ENCODE measurements at regions not wholly inside any gene's neighbourhood (a gene's known extent, or its start where the extent isn't known, plus 50 kb on each side); places are given as distances from the start of the nearest gene placed in this dataset.

- Mint-ChIP-seq H3K27me3 (peaks cover 4% of the 10 kb centered on the region), H3K4me1 (peaks cover 19% of the 10 kb centered on the region), H3K27ac (no peak overlapping the region), H3K4me3 (no peak overlapping the region), H3K9me3 (no peaks in the 10 kb centered on the region), H3K36me3 (peaks cover 2% of the 10 kb centered on the region)
- no peak for DNase-seq (ENCODE audit: low spot score in 2 of 2)
- ATAC-seq (ENCODE audit: low read depth): no peak
Measured at GRCh38 chr20:39853636-39854035, 835.4 kb downstream of the MAFB start.

GRCh38 chr20:39853050-39853449 is 836.0 kb downstream of the MAFB start:
- DNase-seq (ENCODE audit: low spot score in 2 of 2) (no peak), ATAC-seq (ENCODE audit: low read depth) (no peak)
- Mint-ChIP-seq H3K36me3 (no peaks in the 10 kb centered on the region), H3K27me3 (peaks cover 2% of the 10 kb centered on the region), H3K4me1 (peaks cover 19% of the 10 kb centered on the region), H3K4me3 (no peak overlapping the region), H3K9me3 (no peaks in the 10 kb centered on the region), H3K27ac (no peak overlapping the region)

- no peak overlapping the region for H3K4me3 Mint-ChIP-seq
- no peaks in the 10 kb centered on the region for H3K9me3 Mint-ChIP-seq
- peaks cover 19% of the 10 kb centered on the region for H3K4me1 Mint-ChIP-seq
- no peak overlapping the region for H3K27ac Mint-ChIP-seq
- ATAC-seq (ENCODE audit: low read depth) (no peak), DNase-seq (ENCODE audit: low spot score in 2 of 2) (no peak)
- H3K36me3 Mint-ChIP-seq: no peaks in the 10 kb centered on the region
- peaks cover 2% of the 10 kb centered on the region for H3K27me3 Mint-ChIP-seq
Measured at GRCh38 chr20:39851459-39851858, 837.6 kb downstream of the MAFB start.

- ATAC-seq (ENCODE audit: low read depth) (no peak), DNase-seq (ENCODE audit: low spot score in 2 of 2) (no peak)
- no peaks in the 10 kb centered on the region for H3K9me3 Mint-ChIP-seq
- no peak overlapping the region for H3K4me3 Mint-ChIP-seq
- no peak overlapping the region for H3K27ac Mint-ChIP-seq
- H3K27me3 Mint-ChIP-seq: peaks cover 2% of the 10 kb centered on the region
- peaks cover 16% of the 10 kb centered on the region for H3K4me1 Mint-ChIP-seq
- no peaks in the 10 kb centered on the region for H3K36me3 Mint-ChIP-seq
Measured at GRCh38 chr20:39850821-39851330, 838.2 kb downstream of the MAFB start.

- DNase-seq (ENCODE audit: low spot score in 2 of 2): no peak
- ATAC-seq (ENCODE audit: low read depth): no peak
- H3K9me3 Mint-ChIP-seq: no peaks in the 10 kb centered on the region
Measured at GRCh38 chr20:39850246-39850645, 838.8 kb downstream of the MAFB start.

GRCh38 chr20:39849664-39850063 is 839.4 kb downstream of the MAFB start:
- DNase-seq (ENCODE audit: low spot score in 2 of 2) (no peak), ATAC-seq (ENCODE audit: low read depth) (no peak)
- Mint-ChIP-seq H3K36me3 (no peaks in the 10 kb centered on the region), H3K4me3 (no peak overlapping the region), H3K27ac (no peak overlapping the region), H3K9me3 (no peaks in the 10 kb centered on the region), H3K4me1 (peaks cover 10% of the 10 kb centered on the region), H3K27me3 (no peaks in the 10 kb centered on the region)

More at GRCh38 chr20:39850246-39850645, 838.8 kb downstream of the MAFB start:
- Mint-ChIP-seq H3K4me1 (peaks cover 11% of the 10 kb centered on the region), H3K4me3 (no peak overlapping the region), H3K36me3 (no peaks in the 10 kb centered on the region), H3K27me3 (no peaks in the 10 kb centered on the region), H3K27ac (no peak overlapping the region)

- no peak overlapping the region for H3K27ac Mint-ChIP-seq
- H3K4me3 Mint-ChIP-seq: no peak overlapping the region
- no peaks in the 10 kb centered on the region for H3K36me3 Mint-ChIP-seq
- ATAC-seq (ENCODE audit: low read depth) (no peak), DNase-seq (ENCODE audit: low spot score in 2 of 2) (no peak)
- no peaks in the 10 kb centered on the region for H3K9me3 Mint-ChIP-seq
- H3K4me1 Mint-ChIP-seq: peaks cover 10% of the 10 kb centered on the region
- no peaks in the 10 kb centered on the region for H3K27me3 Mint-ChIP-seq
Measured at GRCh38 chr20:39849171-39849570, 839.9 kb downstream of the MAFB start.

- no peak overlapping the region for H3K27ac Mint-ChIP-seq
- DNase-seq (ENCODE audit: low spot score in 2 of 2) (no peak), ATAC-seq (ENCODE audit: low read depth) (no peak)
- no peaks in the 10 kb centered on the region for H3K36me3 Mint-ChIP-seq
- no peaks in the 10 kb centered on the region for H3K27me3 Mint-ChIP-seq
- no peaks in the 10 kb centered on the region for H3K9me3 Mint-ChIP-seq
- H3K4me1 Mint-ChIP-seq: no peaks in the 10 kb centered on the region
- no peak overlapping the region for H3K4me3 Mint-ChIP-seq
Measured at GRCh38 chr20:39839399-39840119, 849.5 kb downstream of the MAFB start.

- Mint-ChIP-seq H3K27me3 (no peaks in the 10 kb centered on the region), H3K27ac (no peak overlapping the region), H3K4me1 (no peaks in the 10 kb centered on the region), H3K36me3 (no peaks in the 10 kb centered on the region), H3K9me3 (no peaks in the 10 kb centered on the region), H3K4me3 (no peak overlapping the region)
- DNase-seq (ENCODE audit: low spot score in 2 of 2): no peak
- no peak for ATAC-seq (ENCODE audit: low read depth)
Measured at GRCh38 chr20:39837561-39837960, 851.5 kb downstream of the MAFB start.

- Mint-ChIP-seq H3K27me3 (no peaks in the 10 kb centered on the region), H3K36me3 (no peaks in the 10 kb centered on the region), H3K27ac (no peak overlapping the region), H3K4me3 (no peak overlapping the region), H3K9me3 (no peaks in the 10 kb centered on the region), H3K4me1 (peaks cover 6% of the 10 kb centered on the region)
- no peak for DNase-seq (ENCODE audit: low spot score in 2 of 2)
- no peak for ATAC-seq (ENCODE audit: low read depth)
Measured at GRCh38 chr20:39835130-39835842, 853.8 kb downstream of the MAFB start.

- Mint-ChIP-seq H3K36me3 (no peaks in the 10 kb centered on the region), H3K4me3 (no peak overlapping the region), H3K27me3 (no peaks in the 10 kb centered on the region), H3K9me3 (no peaks in the 10 kb centered on the region), H3K4me1 (peaks cover 34% of the 10 kb centered on the region), H3K27ac (peak overlapping the region; percentile 32)
- ATAC-seq (ENCODE audit: low read depth) (no peak), DNase-seq (ENCODE audit: low spot score in 2 of 2) (no peak)
Measured at GRCh38 chr20:39830903-39831302, 858.1 kb downstream of the MAFB start.

- Mint-ChIP-seq H3K4me1 (peaks cover 42% of the 10 kb centered on the region), H3K36me3 (no peaks in the 10 kb centered on the region), H3K4me3 (peak overlapping the region; percentile 43), H3K27me3 (no peaks in the 10 kb centered on the region), H3K27ac (peak overlapping the region; percentile 32), H3K9me3 (no peaks in the 10 kb centered on the region)
- DNase-seq (ENCODE audit: low spot score in 2 of 2) (peak; percentile 32 to 47), ATAC-seq (ENCODE audit: low read depth) (peak; percentile 87)
Measured at GRCh38 chr20:39829661-39830060, 859.4 kb downstream of the MAFB start.

- Mint-ChIP-seq H3K9me3 (no peaks in the 10 kb centered on the region), H3K4me1 (peaks cover 44% of the 10 kb centered on the region), H3K36me3 (no peaks in the 10 kb centered on the region), H3K27ac (peak overlapping the region; percentile 32), H3K27me3 (no peaks in the 10 kb centered on the region), H3K4me3 (peak overlapping the region; percentile 52)
- no peak for ATAC-seq (ENCODE audit: low read depth)
- DNase-seq (ENCODE audit: low spot score in 2 of 2): no peak
Measured at GRCh38 chr20:39829256-39829655, 859.8 kb downstream of the MAFB start.

- Mint-ChIP-seq H3K27me3 (no peaks in the 10 kb centered on the region), H3K9me3 (no peaks in the 10 kb centered on the region), H3K27ac (peak overlapping the region; percentile 76), H3K4me1 (peaks cover 42% of the 10 kb centered on the region), H3K36me3 (peaks cover 2% of the 10 kb centered on the region), H3K4me3 (no peak overlapping the region)
- peak in 1 of 2 donors; percentile 26 for DNase-seq (ENCODE audit: low spot score in 2 of 2)
- ATAC-seq (ENCODE audit: low read depth): peak; percentile 76
Measured at GRCh38 chr20:39825950-39826349, 863.1 kb downstream of the MAFB start.

Measured in memory B cell (primary cell).